ENCODE measurements at regions not wholly inside any gene's neighbourhood (a gene's known extent, or its start where the extent isn't known, plus 50 kb on each side); places are given as distances from the start of the nearest gene placed in this dataset.

- H3K4me1 ChIP-seq (ENCODE audit: control insufficient read depth in 1 of 2, insufficient read depth in 2 of 2, low read length in 2 of 2) = no peaks in the 10 kb centered on the region
- no peaks in the 10 kb centered on the region for H3K9me3 ChIP-seq (replicated peaks in 1 of 2; ENCODE audit: control insufficient read depth in 1 of 2, insufficient read depth in 1 of 2, low read length in 2 of 2)
- Mint-ChIP-seq H3K4me1 (no peaks in the 10 kb centered on the region), H3K9me3 (peaks cover 0 to 6% (median 0%) of the 10 kb centered on the region in 7 donors), H3K27ac (no peak overlapping the region), H3K27me3 (ENCODE audit: low read depth in 3 of 3) (no peaks in the 10 kb centered on the region), H3K36me3 (no peaks in the 10 kb centered on the region), H3K4me3 (no peak overlapping the region)
- no peaks in the 10 kb centered on the region for H4K20me1 ChIP-seq (ENCODE audit: insufficient read depth, low read length)
- no peak overlapping the region for H3K27ac ChIP-seq (ENCODE audit: low read depth in 1 of 2, low read length in 2 of 2)
- no peaks in the 10 kb centered on the region for H3K27me3 ChIP-seq (ENCODE audit: control insufficient read depth in 2 of 2, insufficient read depth in 2 of 2, low read length in 2 of 2)
- H3K36me3 ChIP-seq (replicated peaks in 1 of 2; ENCODE audit: control insufficient read depth in 1 of 2, insufficient read depth in 2 of 2, low read length in 2 of 2) = no peaks in the 10 kb centered on the region
- no peak overlapping the region for H3K4me3 ChIP-seq (replicated peaks in 1 of 3; ENCODE audit: low read depth in 2 of 3, low read length in 3 of 3)
- TF ChIP-seq CTCF (IDR thresholded peaks at IDR 0.05) = no peak
- no peak overlapping the region for H2AFZ ChIP-seq (ENCODE audit: insufficient read depth, low read depth, low read length, poor library complexity, severe bottlenecking)
- H3K79me2 ChIP-seq (ENCODE audit: insufficient read depth, low read length) = no peaks in the 10 kb centered on the region
- intact Hi-C loops (cut with micrococcal nuclease) = no loop called here
- no peak overlapping the region for H3K9ac ChIP-seq (ENCODE audit: insufficient read depth, low read length, poor library complexity, severe bottlenecking)
- WGBS (ENCODE audit: insufficient coverage) = no CpG with 5 or more reads among the region's 1 CpG
- DNase-seq = no peak
- no peak overlapping the region for H3K4me2 ChIP-seq (replicated peaks; ENCODE audit: extremely low read depth, low read length, poor library complexity, severe bottlenecking)
Observed at GRCh38 chr7:9836671-9837070, 1137.0 kb upstream of the PHF14 start.

DNA sequence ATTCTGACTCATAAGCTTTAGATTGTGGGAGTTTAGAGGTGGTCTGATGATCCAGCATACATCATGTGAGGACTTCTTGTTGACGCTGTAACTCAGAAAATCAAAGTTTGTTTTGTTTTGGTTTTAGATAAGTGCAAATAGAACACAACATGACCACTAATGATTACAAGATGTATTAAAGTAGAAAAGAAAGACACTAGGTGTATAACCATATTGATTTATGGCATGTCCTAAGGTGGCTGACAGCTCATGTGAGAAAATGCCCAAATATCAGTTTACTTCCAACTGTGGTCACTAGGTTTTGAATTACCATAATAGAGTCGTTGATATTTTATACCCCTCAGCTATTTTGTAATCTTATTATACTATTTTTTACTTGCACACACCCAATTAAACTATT lies 1131.4 kb upstream of the PHF14 start:
- H3K9me3 Mint-ChIP-seq = peaks cover 0 to 6% (median 3%) of the 10 kb centered on the region in 7 donors
- H3K4me3 ChIP-seq (replicated peaks in 1 of 3; ENCODE audit: low read depth in 2 of 3, low read length in 3 of 3) = no peak overlapping the region
- H3K79me2 ChIP-seq (ENCODE audit: insufficient read depth, low read length) = no peaks in the 10 kb centered on the region
- no CpG with 5 or more reads among the region's 2 CpGs for WGBS (ENCODE audit: insufficient coverage)
- peaks cover 0 to 6% of the 10 kb centered on the region in 2 donors for H3K9me3 ChIP-seq (replicated peaks in 1 of 2; ENCODE audit: control insufficient read depth in 1 of 2, insufficient read depth in 1 of 2, low read length in 2 of 2)
- no peak overlapping the region for H3K9ac ChIP-seq (ENCODE audit: insufficient read depth, low read length, poor library complexity, severe bottlenecking)
- H3K4me1 ChIP-seq (ENCODE audit: control insufficient read depth in 1 of 2, insufficient read depth in 2 of 2, low read length in 2 of 2) = no peaks in the 10 kb centered on the region
- intact Hi-C loops (cut with micrococcal nuclease) = no loop called here
- H3K27me3 ChIP-seq (ENCODE audit: control insufficient read depth in 2 of 2, insufficient read depth in 2 of 2, low read length in 2 of 2) = no peaks in the 10 kb centered on the region
- no peak overlapping the region for H3K4me3 Mint-ChIP-seq
- DNase-seq = no peak
- H3K36me3 Mint-ChIP-seq = no peaks in the 10 kb centered on the region
- H3K4me1 Mint-ChIP-seq = no peaks in the 10 kb centered on the region
- no peaks in the 10 kb centered on the region for H3K36me3 ChIP-seq (replicated peaks in 1 of 2; ENCODE audit: control insufficient read depth in 1 of 2, insufficient read depth in 2 of 2, low read length in 2 of 2)
- no peaks in the 10 kb centered on the region for H3K27me3 Mint-ChIP-seq (ENCODE audit: low read depth in 3 of 3)
- H3K27ac ChIP-seq (ENCODE audit: low read depth in 1 of 2, low read length in 2 of 2) = no peak overlapping the region
- H3K27ac Mint-ChIP-seq = no peak overlapping the region
- TF ChIP-seq CTCF (IDR thresholded peaks at IDR 0.05) = no peak
- H3K4me2 ChIP-seq (replicated peaks; ENCODE audit: extremely low read depth, low read length, poor library complexity, severe bottlenecking) = no peak overlapping the region
- H4K20me1 ChIP-seq (ENCODE audit: insufficient read depth, low read length) = no peaks in the 10 kb centered on the region
- no peak overlapping the region for H2AFZ ChIP-seq (ENCODE audit: insufficient read depth, low read depth, low read length, poor library complexity, severe bottlenecking)
